ENCODE measurements at regions not wholly inside any gene's neighbourhood (a gene's known extent, or its start where the extent isn't known, plus 50 kb on each side); places are given as distances from the start of the nearest gene placed in this dataset.
A peak's percentile ranks its signal among the peaks of the same experiment; 100 is the strongest.

- TF ChIP-seq TSHZ1 (CRISPR knock-in tag; IDR thresholded peaks at IDR 0.05), result no peak
- TF ChIP-seq SIN3B (IDR thresholded peaks at IDR 0.05; ENCODE audit: low read depth), result no peak
These were observed 103.8 kb upstream of the GOT2 start (continued) for GRCh38 chr16:58837950-58838349.

GRCh38 chr16:58836427-58836826 lies 102.3 kb upstream of the GOT2 start:
- 7% methylated on average over 6 of the region's 6 CpGs for WGBS (ENCODE audit: insufficient coverage, low coverage, missing lambda C conversion rate)
- Histone ChIP-seq H3K9me1 (ENCODE audit: control insufficient read depth, insufficient read depth, low read length) (no peaks in the 10 kb centered on the region), H3K27ac (ENCODE audit: extremely low read depth, low read depth, low read length) (no peak overlapping the region), H3K79me2 (ENCODE audit: control insufficient read depth, insufficient read depth, low read length) (no peaks in the 10 kb centered on the region), H3K9me3 (replicated peaks; ENCODE audit: control insufficient read depth, insufficient read depth, low read depth, low read length) (no peaks in the 10 kb centered on the region), H3K9ac (ENCODE audit: insufficient read depth in 1 of 2, low read depth in 2 of 2, low read length in 2 of 2) (no peak overlapping the region), H3K4me2 (ENCODE audit: insufficient read depth, low read length) (no peak overlapping the region), H4K20me1 (replicated peaks; ENCODE audit: control insufficient read depth, insufficient read depth, low read length) (no peaks in the 10 kb centered on the region), H3K36me3 (ENCODE audit: control insufficient read depth, insufficient read depth, low read length) (no peaks in the 10 kb centered on the region), H3K27me3 (ENCODE audit: control insufficient read depth in 2 of 2, insufficient read depth in 2 of 2, low read length in 2 of 2) (peaks cover 0 to 2% of the 10 kb centered on the region in 2 experiments; a peak in 1 of 5 replicates), H2AFZ (ENCODE audit: low read depth, low read length) (0 out of 2 replicates have a peak overlapping the region, but pooled peaks have one; percentile 4), H3K4me1 (replicated peaks in 1 of 2; ENCODE audit: control insufficient read depth in 2 of 2, insufficient read depth in 2 of 2, low read length in 2 of 2) (no peaks in the 10 kb centered on the region), H3K4me3 (no peak overlapping the region)
- in situ Hi-C loops (cut with MboI), result no loop called here
- BruUV-seq (replicated peaks), result no TSS peak
- ATAC-seq (no peak), FAIRE-seq (no peak), DNase-seq (ENCODE audit: extremely low read depth in 1 of 4, low spot score in 3 of 4) (no peak)
- POLR2A ChIA-PET, result no interaction called here
- intact Hi-C loops (cut with micrococcal nuclease), result no loop called here
- CTCF ChIA-PET (ENCODE audit: low intra/inter-chr PET ratio), result no interaction called here
- TF ChIP-seq CBX3 (IDR thresholded peaks at IDR 0.05; ENCODE audit: borderline replicate concordance in 1 of 2, low read length in 2 of 2), result no peak
- no peak for TF ChIP-seq PATZ1 (CRISPR knock-in tag; IDR thresholded peaks at IDR 0.05; ENCODE audit: borderline replicate concordance)
- no peak for TF ChIP-seq GMEB1 (CRISPR knock-in tag; IDR thresholded peaks at IDR 0.05)
- no peak for TF ChIP-seq MXI1 (IDR thresholded peaks at IDR 0.05; ENCODE audit: low read depth, low read length)
- TF ChIP-seq GTF3C2 (IDR thresholded peaks at IDR 0.05; ENCODE audit: borderline replicate concordance, extremely low read depth, insufficient read length), result no peak
- TF ChIP-seq HNRNPK (IDR thresholded peaks at IDR 0.05; ENCODE audit: low read depth, low read length, poor library complexity, severe bottlenecking), result no peak
- no peak for TF ChIP-seq ELK3 (CRISPR knock-in tag; IDR thresholded peaks at IDR 0.05)
